C4-2B (cell line): ENCODE measurements at regions not wholly inside any gene's neighbourhood (a gene's known extent, or its start where the extent isn't known, plus 50 kb on each side); places are given as distances from the start of the nearest gene placed in this dataset.

ENCODE experiments used
- CTCF ChIP-seq: fragments of 450-650 bp; conservative IDR thresholded peaks from 2 replicates; pipeline ENCODE4 v1.5.1; 2017; ENCODE audit warnings: mild to moderate bottlenecking
- ZFX ChIP-seq: fragments of 450-650 bp; IDR thresholded peaks from 2 replicates; pipeline ENCODE4 v1.6.1; 2017

GRCh38 chr14:60349663-60350365 is 100.8 kb downstream of the PPM1A start:
- TF ChIP-seq CTCF (peak; percentile 87), ZFX (no peak)
